ENCODE measurements at regions not wholly inside any gene's neighbourhood (a gene's known extent, or its start where the extent isn't known, plus 50 kb on each side); places are given as distances from the start of the nearest gene placed in this dataset.

- Histone ChIP-seq H3K27me3 (ENCODE audit: insufficient read depth, low read length) (no peaks in the 10 kb centered on the region), H3K27ac (ENCODE audit: low read depth, low read length, poor library complexity, severe bottlenecking) (peak overlapping the region; percentile 80), H3K9me2 (ENCODE audit: low read depth, low read length) (no peaks in the 10 kb centered on the region), H3K36me3 (ENCODE audit: insufficient read depth, low read length) (peaks cover 8% of the 10 kb centered on the region; the same call in 1 of the 2 replicates), H3K4me3 (ENCODE audit: low read depth, low read length, poor library complexity, severe bottlenecking) (peak overlapping the region; percentile 56), H3K9ac (ENCODE audit: low read length) (peak overlapping the region; percentile 47; the same call in 1 of the 2 replicates), H3K4me1 (ENCODE audit: insufficient read depth, low read length, severe bottlenecking) (peaks cover 88% of the 10 kb centered on the region), H3F3A (ENCODE audit: insufficient read depth, low read length) (no peaks in the 10 kb centered on the region), H3K4me2 (ENCODE audit: low read length) (peak overlapping the region; percentile 73), H2AFZ (ENCODE audit: low read length) (no peak overlapping the region), H3K79me2 (ENCODE audit: insufficient read depth, low read length) (peaks cover 58% of the 10 kb centered on the region), H4K20me1 (ENCODE audit: insufficient read depth, low read length) (no peaks in the 10 kb centered on the region), H3K9me3 (ENCODE audit: low read length) (no peaks in the 10 kb centered on the region)
- TF ChIP-seq EZH2 (IDR thresholded peaks at IDR 0.05; ENCODE audit: borderline replicate concordance, low read length), result no peak
- TF ChIP-seq, protein P1, sequence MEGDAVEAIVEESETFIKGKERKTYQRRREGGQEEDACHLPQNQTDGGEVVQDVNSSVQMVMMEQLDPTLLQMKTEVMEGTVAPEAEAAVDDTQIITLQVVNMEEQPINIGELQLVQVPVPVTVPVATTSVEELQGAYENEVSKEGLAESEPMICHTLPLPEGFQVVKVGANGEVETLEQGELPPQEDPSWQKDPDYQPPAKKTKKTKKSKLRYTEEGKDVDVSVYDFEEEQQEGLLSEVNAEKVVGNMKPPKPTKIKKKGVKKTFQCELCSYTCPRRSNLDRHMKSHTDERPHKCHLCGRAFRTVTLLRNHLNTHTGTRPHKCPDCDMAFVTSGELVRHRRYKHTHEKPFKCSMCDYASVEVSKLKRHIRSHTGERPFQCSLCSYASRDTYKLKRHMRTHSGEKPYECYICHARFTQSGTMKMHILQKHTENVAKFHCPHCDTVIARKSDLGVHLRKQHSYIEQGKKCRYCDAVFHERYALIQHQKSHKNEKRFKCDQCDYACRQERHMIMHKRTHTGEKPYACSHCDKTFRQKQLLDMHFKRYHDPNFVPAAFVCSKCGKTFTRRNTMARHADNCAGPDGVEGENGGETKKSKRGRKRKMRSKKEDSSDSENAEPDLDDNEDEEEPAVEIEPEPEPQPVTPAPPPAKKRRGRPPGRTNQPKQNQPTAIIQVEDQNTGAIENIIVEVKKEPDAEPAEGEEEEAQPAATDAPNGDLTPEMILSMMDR (IDR thresholded peaks at IDR 0.05; ENCODE audit: low read length), result no peak; the same call in 1 of the 2 replicates
These were observed 121.1 kb downstream of the PLEKHG1 start for GRCh38 chr6:150720774-150721233.

DNA sequence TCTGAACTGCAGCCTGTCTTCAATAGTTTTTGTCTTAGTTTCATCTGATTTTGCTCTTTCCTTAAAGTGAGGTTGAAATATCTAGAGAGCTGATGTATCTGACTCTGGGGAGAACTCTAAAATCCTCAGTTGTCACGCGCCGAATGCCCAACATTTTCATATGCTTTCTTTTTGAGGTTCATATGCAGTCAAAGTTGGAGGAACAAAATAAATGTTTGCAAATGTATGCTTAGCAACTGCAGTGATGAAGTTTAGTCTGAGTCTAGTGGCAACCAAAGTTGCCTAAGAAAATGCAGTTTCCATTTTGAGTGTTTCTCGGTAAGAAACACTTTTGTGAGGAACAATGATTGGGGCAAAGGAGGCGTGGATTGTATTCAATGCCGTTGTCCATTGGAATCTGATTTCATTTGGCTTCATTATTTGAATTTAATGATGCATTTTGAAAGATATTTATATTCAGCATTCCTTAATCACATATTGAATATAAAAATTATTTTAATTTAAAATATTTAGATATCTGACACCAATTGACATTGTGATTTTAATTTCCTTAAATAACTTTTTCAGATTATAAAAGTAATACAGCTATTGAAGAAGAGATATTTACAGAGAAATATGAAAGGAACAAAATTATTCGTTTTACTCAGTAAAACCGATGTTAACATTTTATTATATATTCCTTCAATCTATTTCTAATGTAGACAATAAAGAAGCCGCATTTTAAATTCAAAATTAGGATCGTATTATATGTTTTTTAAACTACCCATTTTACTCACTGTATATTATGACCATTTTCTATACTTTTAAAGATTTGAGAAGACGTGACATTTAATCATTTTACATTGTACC lies 122.0 kb downstream of the PLEKHG1 start:
- H3K4me2 ChIP-seq (ENCODE audit: low read length), result peak overlapping the region; percentile 73
- no peak overlapping the region for H2AFZ ChIP-seq (ENCODE audit: low read length)
- peaks cover 60% of the 10 kb centered on the region for H3K79me2 ChIP-seq (ENCODE audit: insufficient read depth, low read length)
- no peaks in the 10 kb centered on the region for H3K9me2 ChIP-seq (ENCODE audit: low read depth, low read length)
- H3K36me3 ChIP-seq (ENCODE audit: insufficient read depth, low read length), result peaks cover 6% of the 10 kb centered on the region; the same call in 1 of the 2 replicates
- TF ChIP-seq, protein P1 (IDR thresholded peaks at IDR 0.05; ENCODE audit: low read length), result no peak
- TF ChIP-seq EZH2 (IDR thresholded peaks at IDR 0.05; ENCODE audit: borderline replicate concordance, low read length), result no peak
- H4K20me1 ChIP-seq (ENCODE audit: insufficient read depth, low read length), result no peaks in the 10 kb centered on the region
- H3K27me3 ChIP-seq (ENCODE audit: insufficient read depth, low read length), result no peaks in the 10 kb centered on the region
- H3K9me3 ChIP-seq (ENCODE audit: low read length), result no peaks in the 10 kb centered on the region
- peak overlapping the region; percentile 56 for H3K4me3 ChIP-seq (ENCODE audit: low read depth, low read length, poor library complexity, severe bottlenecking)
- H3K4me1 ChIP-seq (ENCODE audit: insufficient read depth, low read length, severe bottlenecking), result peaks cover 90% of the 10 kb centered on the region
- peak overlapping the region; percentile 81 for H3K27ac ChIP-seq (ENCODE audit: low read depth, low read length, poor library complexity, severe bottlenecking)
- H3F3A ChIP-seq (ENCODE audit: insufficient read depth, low read length), result no peaks in the 10 kb centered on the region
- H3K9ac ChIP-seq (ENCODE audit: low read length), result peak overlapping the region; percentile 47

DNA sequence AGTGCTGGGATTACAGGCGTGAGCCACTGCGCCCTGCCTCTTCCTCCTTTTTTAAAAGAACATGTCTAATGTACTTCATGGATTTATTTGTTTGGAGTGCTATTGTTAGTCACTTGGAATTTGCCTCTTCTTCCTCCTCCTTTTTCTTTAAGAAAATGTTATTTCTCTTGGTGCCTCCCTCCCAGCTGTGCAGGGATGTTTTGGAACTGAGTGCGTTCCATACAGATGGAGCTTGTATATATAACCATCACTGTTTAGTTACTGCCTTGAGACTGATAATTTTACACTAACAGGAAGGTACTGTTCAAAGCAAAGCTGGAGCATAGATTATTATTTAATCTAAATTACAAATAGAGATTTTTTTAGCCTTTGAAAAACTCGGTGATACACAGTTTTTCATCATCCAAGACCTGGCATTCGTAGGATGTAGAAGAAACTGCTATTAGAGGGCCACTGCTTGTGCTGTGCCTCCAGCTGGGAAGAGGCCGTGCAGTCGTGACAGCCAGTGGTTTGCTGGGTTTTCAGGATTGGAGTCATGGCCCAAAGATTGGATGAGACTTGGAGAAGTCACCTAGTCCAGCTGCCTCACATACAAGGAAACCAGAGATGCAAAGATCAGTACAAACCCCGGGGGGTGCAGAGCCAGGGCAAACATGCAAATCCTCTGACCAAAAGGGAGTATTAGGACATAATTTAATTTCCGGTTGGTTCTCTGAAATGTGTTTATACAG lies 123.1 kb downstream of the PLEKHG1 start:
- Histone ChIP-seq H3K79me2 (ENCODE audit: insufficient read depth, low read length) (peaks cover 71% of the 10 kb centered on the region), H3K4me1 (ENCODE audit: insufficient read depth, low read length, severe bottlenecking) (peaks cover 85% of the 10 kb centered on the region), H2AFZ (ENCODE audit: low read length) (no peak overlapping the region), H3K9me3 (ENCODE audit: low read length) (no peaks in the 10 kb centered on the region), H3K27ac (ENCODE audit: low read depth, low read length, poor library complexity, severe bottlenecking) (peak overlapping the region; percentile 81), H3K4me2 (ENCODE audit: low read length) (peak overlapping the region; percentile 62), H3F3A (ENCODE audit: insufficient read depth, low read length) (no peaks in the 10 kb centered on the region), H3K27me3 (ENCODE audit: insufficient read depth, low read length) (no peaks in the 10 kb centered on the region), H3K4me3 (ENCODE audit: low read depth, low read length, poor library complexity, severe bottlenecking) (peak overlapping the region; percentile 56), H3K9ac (ENCODE audit: low read length) (peak overlapping the region; percentile 36; the same call in 1 of the 2 replicates), H3K36me3 (ENCODE audit: insufficient read depth, low read length) (peaks cover 17% of the 10 kb centered on the region; the same call in 1 of the 2 replicates), H3K9me2 (ENCODE audit: low read depth, low read length) (no peaks in the 10 kb centered on the region), H4K20me1 (ENCODE audit: insufficient read depth, low read length) (no peaks in the 10 kb centered on the region)
- TF ChIP-seq, protein P1 (IDR thresholded peaks at IDR 0.05; ENCODE audit: low read length), result no peak
- no peak for TF ChIP-seq EZH2 (IDR thresholded peaks at IDR 0.05; ENCODE audit: borderline replicate concordance, low read length)
